Fibroblast of skin of right biceps (primary cell): ENCODE measurements at regions not wholly inside any gene's neighbourhood (a gene's known extent, or its start where the extent isn't known, plus 50 kb on each side); places are given as distances from the start of the nearest gene placed in this dataset.
"Not testable (repeated sequence)": the region's sequence is repeated elsewhere in the genome, so short reads cannot be mapped to it uniquely, and the experiment has no call there.

ENCODE experiments used
- DNase-seq: peaks from one replicate; pipeline ENCODE4 v3.0.0-alpha.2; 2013

- no peak for DNase-seq
Measured at GRCh38 chr21:17231771-17232170, 281.1 kb upstream of the CXADR start.

- DNase-seq = no peak
Measured at GRCh38 chr21:17238468-17238867, 274.4 kb upstream of the CXADR start.

- DNase-seq = no peak
Measured at GRCh38 chr21:17250778-17251241, 262.0 kb upstream of the CXADR start.

DNA sequence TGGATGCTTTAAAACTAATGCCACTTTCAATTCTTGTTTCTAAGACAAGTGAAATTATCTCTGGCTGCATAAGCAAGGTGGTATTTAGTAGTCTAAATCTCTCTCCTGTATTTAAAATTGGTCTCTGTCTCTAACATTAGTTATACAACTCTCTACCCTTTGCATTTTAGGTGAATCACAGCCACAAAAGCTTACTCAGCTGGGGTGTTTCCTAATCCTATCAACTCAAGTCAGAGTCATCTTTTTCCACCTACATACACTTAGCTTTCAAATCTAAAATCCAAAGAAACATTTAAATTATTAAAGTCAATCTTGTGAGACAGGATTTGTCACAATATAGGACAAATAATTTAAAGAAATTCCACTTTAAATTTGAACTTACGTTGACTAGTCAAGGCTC, 255.1 kb upstream of the CXADR start:
- no peak for DNase-seq

DNA sequence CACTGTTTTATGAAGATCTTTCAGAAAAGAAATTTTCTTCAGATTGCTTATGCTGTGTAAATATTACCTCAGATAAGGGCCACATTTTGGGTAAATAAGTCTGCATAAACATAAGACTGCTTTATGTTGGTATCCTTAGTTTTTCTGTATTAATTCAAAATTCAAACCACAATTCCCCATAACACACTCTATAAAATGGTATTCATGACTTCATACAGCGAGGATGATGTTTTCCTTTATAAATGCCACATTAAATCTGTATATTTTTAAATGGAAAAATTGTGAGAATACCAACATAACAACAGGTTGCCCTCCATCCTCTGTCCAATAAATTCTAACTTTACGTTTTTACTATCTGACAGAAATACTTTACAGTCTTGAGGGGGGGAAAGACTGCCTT, 248.7 kb upstream of the CXADR start:
- DNase-seq = no peak

DNA sequence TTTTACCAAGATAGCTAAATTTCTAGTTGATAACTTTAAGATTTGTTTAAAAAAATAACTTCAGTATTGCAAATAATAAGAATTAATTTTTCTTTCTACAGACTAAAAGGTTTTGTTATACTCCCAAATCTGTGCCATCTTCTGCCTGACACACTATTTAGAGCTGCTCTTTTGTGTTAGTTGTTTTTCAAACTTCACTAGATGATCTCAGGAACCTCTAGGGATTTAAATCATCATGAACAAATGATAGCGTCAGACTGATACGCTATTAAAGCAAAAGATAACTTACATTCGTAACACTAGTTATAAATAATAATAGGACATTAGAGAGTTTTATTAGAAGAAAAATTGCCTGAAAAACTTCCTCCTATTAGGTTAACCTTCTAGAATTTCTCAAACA, 243.1 kb upstream of the CXADR start:
- DNase-seq = no peak

GRCh38 chr21:17270229-17270628, 242.6 kb upstream of the CXADR start:
- DNase-seq = peak; percentile 16

- no peak for DNase-seq
Measured at GRCh38 chr21:17279663-17280062, 233.2 kb upstream of the CXADR start.

DNA sequence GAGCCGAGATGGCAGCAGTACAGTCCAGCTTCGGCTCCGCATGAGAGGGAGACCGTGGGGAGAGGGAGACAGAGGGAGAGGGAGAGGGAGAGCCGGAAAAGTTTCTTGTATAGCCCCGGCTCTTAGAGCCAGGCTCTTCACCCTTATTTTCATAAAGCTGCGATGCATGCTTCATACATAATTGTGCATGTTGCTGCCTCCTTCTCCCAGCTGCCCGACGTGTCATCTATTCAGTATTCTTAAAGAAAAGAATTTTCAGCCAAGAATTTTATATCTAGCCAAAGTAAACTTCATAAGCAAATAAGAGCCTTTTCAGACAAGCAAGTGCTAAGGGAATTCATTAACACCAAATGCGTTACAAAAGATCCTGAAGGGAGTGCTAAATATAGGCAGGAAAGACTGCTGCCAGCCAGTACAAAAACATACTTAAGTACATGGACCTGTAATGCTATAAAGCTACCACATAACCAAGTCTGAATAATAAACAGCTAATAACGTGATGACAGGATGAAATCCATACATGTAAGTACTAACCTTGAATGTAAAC, 219.8 kb upstream of the CXADR start:
- not testable (repeated sequence) for DNase-seq

GRCh38 chr21:17295997-17296396, 216.8 kb upstream of the CXADR start:
- DNase-seq = no peak

DNA sequence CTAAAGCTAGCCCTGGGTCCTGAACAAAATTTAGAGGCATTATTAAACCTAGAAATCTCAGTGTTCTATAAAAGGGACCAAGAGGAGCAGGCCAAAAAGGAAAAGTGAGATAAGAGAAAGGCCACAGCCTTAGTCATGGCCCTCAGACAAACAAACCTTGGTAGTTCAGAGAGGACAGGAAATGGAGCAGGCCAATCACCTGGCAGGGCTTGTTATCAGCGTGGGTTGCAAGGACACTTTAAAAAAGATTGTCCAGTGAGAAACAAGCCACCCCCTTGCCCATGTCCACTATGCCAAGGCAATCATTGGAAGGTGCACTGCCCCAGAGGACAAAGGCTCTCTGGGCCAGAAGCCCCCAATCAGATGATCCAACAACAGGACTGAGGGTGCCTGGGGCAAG, 213.3 kb upstream of the CXADR start:
- not testable (repeated sequence) for DNase-seq

DNA sequence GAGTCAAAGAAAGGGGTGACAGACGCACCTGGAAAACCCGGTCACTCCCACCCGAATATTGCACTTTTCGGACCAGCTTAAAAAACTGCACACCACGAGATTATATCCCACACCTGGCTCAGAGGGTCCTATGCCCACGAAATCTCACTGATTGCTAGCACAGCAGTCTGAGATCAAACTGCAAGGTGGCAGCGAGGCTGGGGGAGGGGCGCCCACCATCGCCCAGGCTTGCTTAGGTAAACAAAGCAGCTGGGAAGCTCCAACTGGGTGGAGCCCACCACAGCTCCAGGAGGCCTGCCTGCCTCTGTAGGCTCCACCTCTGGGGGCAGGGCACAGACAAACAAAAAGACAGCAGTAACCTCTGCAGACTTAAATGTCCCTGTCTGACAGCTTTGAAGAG, 185.1 kb upstream of the CXADR start:
- DNase-seq = not testable (repeated sequence)

- DNase-seq = no peak
Measured at GRCh38 chr21:17334484-17334883, 178.4 kb upstream of the CXADR start.

GRCh38 chr21:17340081-17340480, 172.8 kb upstream of the CXADR start:
- DNase-seq = no peak

DNA sequence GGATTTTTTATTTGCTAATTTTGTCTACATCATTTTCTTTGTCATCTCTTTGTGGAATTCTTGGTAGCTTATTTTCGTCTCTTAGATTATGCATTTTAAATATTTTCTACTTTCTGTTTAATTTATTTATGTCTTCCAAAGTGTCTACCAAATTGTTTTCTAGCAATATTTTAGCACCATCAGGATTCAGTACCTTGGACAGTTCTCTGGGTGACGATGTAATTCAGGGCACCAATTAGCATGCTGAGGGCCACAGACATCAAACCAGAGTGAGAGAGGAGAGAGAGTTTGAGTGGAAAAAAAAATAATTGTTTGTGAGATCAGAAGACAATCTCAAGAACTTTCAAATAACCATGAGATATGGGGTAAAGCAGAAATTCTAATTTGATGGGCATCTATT, 169.8 kb upstream of the CXADR start:
- DNase-seq = peak; percentile 5

DNA sequence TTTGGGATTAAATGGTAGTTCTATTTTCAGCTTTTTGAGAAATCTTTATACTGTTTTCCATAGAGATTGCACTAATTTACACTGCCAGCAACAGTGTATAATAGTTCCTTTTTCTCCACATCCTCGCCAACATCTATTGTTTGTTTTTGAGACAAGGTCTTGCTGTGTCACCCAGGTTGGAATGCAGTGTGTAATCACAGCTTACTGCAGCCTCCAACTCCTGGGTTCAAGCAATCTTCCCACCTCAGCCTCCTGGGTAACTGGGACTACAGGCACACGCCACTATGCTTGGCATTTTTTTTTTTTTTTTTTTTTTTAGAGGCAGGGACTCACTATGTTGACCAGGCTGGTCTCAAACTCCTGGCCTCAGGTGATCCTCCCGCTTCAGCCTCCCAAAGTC, 164.5 kb upstream of the CXADR start:
- no peak for DNase-seq

DNA sequence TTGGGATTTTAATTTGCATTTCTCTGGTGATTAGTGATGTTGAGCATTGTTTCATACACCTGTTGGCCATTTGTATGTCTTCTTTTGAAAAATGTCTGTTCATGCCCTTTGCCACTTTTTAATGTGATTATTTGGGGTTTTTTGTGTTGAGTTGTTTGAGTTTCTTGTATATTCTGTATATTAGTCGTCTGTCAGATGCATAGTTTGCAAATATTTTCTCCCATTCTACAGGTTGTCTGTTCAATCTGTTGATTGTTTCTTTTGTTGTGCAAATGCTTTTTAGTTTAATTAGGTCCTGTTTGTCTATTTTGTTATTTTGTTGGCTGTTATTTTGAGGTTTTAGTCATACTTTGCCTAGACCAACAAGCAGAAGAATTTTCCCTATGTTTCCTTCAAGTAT, 164.0 kb upstream of the CXADR start:
- no peak for DNase-seq

DNA sequence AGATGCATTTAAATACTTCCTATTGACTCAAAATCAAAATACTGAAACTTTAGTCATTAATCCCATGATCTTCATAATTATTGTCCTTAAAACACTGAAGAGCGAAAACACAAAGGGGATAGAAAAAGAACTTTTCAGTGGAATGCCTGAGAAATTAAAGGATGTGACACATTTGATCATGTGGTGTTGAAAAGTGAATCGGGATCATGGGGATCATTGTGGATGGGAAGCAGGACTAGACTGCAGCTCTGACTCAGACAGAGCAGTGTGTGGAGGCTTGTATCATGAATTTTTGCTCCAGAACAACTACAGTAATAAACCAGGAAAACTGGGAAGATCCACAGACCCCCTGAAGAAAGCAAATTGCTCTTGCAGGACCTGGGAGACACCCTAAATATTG, 161.1 kb upstream of the CXADR start:
- DNase-seq = no peak

- DNase-seq = no peak
Measured at GRCh38 chr21:17352996-17353655, 159.7 kb upstream of the CXADR start.

GRCh38 chr21:17359781-17360180, 153.1 kb upstream of the CXADR start:
- DNase-seq = no peak

GRCh38 chr21:17368748-17369363, 144.0 kb upstream of the CXADR start:
- no peak for DNase-seq

DNA sequence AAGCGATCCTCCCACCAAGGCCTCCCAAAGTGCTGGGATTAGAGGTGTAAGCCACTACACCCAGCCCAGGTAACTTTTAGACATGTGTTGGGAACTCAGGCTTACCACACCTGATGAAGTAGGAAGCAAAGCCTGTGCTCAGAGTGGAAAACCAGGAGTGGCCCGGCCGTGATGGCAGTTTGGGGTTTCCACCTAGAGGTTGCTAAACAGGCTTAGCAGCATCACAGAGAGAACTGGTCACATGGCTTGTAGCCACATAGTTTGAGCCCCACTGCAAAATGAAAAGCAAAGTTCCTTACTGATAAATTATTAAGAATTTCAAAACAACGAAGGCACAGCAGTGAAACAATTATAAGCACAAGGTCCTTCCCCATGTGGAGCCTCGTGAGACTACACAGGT, 142.6 kb upstream of the CXADR start:
- DNase-seq = no peak

DNA sequence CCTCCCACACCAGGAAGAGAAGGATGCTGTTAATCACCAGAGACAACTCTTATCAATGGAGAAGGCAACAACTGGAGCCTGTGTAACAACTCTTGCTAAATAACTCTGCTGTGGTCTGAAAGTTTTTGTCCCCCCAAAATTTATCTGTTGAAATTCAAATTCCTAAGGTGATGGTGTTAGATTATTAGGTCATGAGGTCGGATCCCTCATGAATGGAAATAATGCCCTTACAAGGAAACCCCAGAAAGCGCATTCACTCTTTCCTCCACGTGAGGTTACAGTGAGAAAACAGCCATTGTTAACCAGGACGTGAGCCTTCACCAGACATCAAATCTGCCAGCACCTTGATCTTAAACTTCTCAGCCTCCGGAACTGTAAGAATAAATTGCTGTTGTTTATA, 141.9 kb upstream of the CXADR start:
- no peak for DNase-seq

DNA sequence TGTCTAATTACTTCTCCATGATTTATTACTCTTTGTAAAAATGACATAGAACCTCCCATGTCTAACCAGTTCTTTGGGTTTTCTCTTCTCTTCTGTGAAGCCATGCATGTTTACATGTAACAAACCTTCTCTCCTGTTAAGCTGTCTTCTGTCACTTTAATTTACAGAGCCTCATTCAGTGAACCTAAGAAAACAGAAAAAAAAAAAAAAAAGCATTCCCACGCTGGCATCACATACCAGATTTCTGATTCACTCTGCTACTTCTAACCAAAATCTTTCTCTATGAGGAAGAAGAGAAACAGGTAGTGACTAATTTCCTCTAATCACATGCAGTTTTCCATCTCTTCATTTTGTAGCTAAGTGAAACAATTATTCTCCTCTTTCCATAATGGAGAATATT, 141.4 kb upstream of the CXADR start:
- peak; percentile 7 for DNase-seq

DNA sequence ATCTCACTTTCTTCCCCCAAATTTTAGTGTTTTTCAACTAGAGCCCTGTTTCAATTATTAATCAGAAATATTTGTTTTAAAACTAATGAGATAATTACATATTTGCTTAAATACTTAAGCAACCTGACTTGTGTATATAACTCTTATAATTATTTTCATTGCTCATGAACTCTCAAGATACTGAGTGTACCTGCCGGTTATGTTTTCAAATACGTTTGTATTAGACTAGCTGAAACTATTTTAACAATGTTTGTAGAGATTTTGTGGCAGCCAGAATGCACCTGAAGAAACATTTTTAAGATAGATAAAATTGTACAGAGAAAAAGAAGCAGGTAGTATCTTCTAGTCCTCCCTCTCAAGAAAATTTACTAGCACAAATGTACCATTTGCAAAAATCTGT, 140.6 kb upstream of the CXADR start:
- DNase-seq = no peak
